Activated naive CD4-positive, alpha-beta T cell treated with anti-CD3 and anti-CD28 coated beads, Interleukin-2, amount 50 U/mL, for 72 hours (primary cell): ENCODE measurements at regions not wholly inside any gene's neighbourhood (a gene's known extent, or its start where the extent isn't known, plus 50 kb on each side); places are given as distances from the start of the nearest gene placed in this dataset.
A peak's percentile ranks its signal among the peaks of the same experiment; 100 is the strongest.
"Not testable (repeated sequence)": the region's sequence is repeated elsewhere in the genome, so short reads cannot be mapped to it uniquely, and the experiment has no call there.

Source experiments
- ATAC-seq, 2 donors: fragments of 150-1000 bp; cut with Tn5 transposase; 2 replicates each; pipeline ENCODE4 v1.10.0; 2021; ENCODE audit warnings: mild to moderate bottlenecking in 2 of 2, moderate library complexity in 2 of 2
- DNase-seq, 2 donors: peaks; one replicate each; pipeline ENCODE4 v3.0.0; 2021 to 2022; ENCODE audit warnings: low spot score in 2 of 2
- H3K27ac Mint-ChIP-seq, 2 donors: one replicate each; pipeline ENCODE4 v1.8.0; 2022; ENCODE audit warnings: mild to moderate bottlenecking in 2 of 2, mixed read lengths in 2 of 2
- H3K36me3 Mint-ChIP-seq, 2 donors: one replicate each; pipeline ENCODE4 v1.8.0; 2022; ENCODE audit warnings: mixed read lengths in 2 of 2
- H3K9me3 Mint-ChIP-seq, 2 donors: one replicate each; pipeline ENCODE4 v1.8.0; 2022; ENCODE audit warnings: mixed read lengths in 2 of 2

DNA sequence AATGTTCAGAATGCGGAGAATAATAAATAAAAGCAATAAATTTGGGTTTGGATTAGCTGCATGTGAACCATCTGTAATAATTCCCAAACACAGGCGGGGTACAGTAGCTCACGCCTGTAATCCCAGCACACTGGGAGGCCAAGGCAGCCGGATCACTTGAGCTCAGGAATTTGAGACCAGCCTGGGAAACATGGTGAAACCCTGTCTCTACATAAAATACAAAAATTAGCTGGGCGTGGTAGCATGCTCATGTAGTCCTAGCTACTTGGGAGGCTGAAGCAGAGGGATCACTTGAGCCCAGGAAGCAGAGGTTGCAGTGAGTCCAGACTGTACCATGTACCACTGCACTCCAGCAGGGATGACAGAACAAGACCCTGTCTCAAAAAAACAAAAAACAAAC lies 53.9 kb upstream of the KCTD7 start:
- ATAC-seq, H3K36me3 Mint-ChIP-seq, DNase-seq, H3K9me3 Mint-ChIP-seq: not testable (repeated sequence)
- H3K27ac Mint-ChIP-seq = peak overlapping the region in 1 of 2 donors; percentile 61

DNA sequence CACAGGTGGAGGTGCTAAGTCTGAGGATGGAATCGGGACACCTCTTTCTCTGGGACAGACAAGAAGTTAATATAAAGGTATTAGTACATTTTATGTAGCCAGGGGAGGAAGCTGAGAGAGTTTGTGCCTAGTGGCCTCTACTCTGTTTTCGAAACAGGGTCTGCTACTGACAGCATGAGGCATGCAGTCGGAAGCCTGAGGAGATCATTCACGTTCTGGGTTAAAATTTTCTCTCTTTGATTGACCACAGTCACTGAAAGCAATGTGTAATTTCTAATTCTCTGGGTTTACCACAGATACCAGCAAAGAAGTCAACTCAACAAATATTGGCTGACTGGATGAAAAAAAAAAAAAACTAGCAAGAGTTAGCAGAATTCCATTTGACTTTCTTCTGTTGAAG lies 53.3 kb upstream of the KCTD7 start:
- H3K9me3 Mint-ChIP-seq = no peaks in the 10 kb centered on the region
- ATAC-seq (peak; percentile 74 to 76), DNase-seq (no peak)
- H3K36me3 Mint-ChIP-seq = peaks cover 0 to 8% of the 10 kb centered on the region in 2 donors
- peak overlapping the region in 1 of 2 donors; percentile 61 for H3K27ac Mint-ChIP-seq

DNA sequence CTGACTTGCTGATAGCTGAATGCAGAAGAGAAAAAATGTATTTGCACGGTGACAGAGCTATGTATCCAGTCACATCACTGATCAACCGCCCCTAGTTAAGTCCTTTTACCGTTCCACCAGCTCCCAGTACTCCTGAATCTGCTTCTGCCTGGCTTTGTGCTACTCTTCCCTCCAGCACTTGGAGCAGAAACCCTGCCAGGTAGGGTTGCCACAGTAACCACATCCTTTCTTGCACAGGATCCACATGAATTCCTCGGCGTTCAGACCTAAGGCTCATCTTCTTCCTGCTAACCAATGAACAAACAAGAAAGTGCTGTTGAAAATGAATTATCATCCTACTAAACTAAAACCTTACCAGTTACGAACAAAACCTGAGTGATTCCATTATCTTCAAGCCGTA lies 52.0 kb upstream of the KCTD7 start:
- Mint-ChIP-seq H3K36me3 (peaks cover 0 to 8% of the 10 kb centered on the region in 2 donors), H3K9me3 (no peaks in the 10 kb centered on the region), H3K27ac (no peak overlapping the region)
- ATAC-seq (no peak), DNase-seq (no peak)
